ENCODE measurements at regions not wholly inside any gene's neighbourhood (a gene's known extent, or its start where the extent isn't known, plus 50 kb on each side); places are given as distances from the start of the nearest gene placed in this dataset.
"Not testable (repeated sequence)": the region's sequence is repeated elsewhere in the genome, so short reads cannot be mapped to it uniquely, and the experiment has no call there.

DNA sequence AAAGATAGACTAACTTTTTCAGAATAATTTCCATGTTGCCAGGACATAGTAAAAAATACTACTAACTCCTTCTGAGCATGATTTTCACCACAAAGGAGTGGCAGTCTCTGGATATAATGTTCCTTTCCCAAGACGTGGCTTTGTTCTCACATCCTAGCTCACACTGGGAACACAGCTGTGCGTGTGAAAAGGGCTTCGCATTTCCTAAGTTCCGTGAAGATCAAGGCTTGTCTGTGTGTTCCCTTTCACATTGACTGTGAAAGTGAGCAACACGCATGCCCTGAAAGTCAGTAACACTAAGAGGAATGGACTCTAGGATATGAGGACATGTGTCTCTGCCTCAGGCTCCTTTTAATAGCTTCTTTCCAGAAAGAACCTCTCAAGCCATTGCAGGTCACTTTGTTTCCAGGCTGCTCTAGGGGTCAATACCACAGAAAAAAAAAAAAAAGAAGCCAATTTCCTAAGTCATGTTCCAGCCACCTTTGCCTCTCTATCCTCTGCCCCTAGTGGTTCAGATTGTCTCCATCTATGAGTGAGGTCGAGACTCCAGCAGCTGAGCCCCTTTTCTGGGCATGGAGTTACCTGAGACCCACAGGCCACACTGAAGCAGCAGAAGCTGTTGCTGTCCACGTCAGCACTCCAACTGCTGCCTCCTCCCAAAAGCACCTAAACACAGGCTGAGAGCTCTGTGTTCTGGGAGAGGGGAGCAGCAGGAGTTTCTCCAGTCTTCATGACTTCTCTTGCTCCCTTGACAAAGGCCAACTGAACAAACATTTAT, 355.9 kb downstream of the RSL24D1 start:
- FAIRE-seq: no peak

DNA sequence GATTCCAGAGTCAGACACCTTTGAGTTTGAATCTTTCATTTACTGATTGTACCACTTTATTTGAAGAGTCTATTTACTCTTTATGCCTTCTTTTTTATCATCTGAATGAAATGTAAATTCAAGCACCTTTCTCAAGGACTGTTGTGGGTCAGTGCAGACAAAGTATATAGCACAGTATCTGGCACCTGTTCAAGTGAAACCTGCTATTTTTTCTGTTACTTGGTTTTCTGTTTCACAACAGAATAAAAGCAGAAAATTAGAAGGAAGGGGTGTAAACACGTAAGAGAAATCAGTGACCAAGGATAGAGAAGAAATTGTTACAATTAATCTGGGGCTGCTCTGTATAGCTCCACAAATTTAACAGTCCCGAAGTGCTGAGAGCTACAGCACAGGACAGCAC, 357.4 kb downstream of the RSL24D1 start:
- no peak for FAIRE-seq

DNA sequence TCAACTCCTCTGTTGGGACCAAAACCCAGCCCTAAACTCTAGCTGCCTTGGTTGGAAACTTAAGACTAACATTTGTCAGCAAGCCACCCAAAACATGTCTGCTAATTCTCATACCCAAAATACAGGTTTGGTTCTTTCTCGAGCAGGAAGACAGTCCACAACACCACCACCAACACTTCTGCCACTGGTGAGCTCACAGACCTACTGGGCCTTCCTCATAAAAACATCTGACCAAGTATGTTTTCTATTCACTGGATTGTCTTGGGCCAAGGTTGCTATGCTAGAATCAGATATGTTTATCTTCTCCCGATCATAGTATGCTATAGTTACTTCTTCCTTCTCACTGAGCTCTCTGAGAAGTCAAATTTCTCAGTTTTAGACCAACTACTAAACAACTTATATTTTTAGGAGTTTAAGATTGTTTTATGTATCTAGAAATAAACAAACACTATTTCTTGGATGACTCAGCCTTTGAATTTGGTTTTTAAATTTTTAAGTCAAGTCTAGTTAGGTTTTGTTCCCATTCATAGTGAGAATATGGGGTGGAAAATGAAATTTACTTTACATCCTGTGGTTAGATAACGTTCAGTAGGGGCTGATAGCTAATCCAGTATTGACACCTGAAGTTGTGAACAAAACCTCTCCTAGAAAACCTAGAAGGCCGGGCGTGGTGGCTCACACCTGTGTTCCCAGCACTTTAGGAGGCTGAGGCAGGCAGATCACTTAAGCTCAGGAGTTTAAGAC, 360.5 kb downstream of the RSL24D1 start:
- no peak for FAIRE-seq

DNA sequence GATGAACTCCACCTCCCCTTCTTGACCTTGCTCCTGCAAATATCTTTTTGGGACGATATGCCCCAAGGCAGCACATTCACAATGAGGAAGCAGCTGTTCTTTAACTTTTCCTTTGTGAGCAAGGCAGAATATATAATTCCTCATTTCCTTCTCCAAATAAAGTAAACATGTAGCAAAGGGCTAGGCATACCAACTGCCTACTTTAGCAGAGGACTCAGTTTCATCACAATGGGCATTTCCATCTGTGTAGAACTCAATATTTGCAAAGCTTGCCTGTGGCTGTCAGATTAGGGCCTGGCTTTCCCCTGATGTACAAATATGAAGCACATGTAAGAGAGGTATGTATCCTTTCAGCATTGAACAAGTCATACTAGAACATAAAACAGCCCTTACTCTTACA, 366.9 kb downstream of the RSL24D1 start:
- no peak for FAIRE-seq

DNA sequence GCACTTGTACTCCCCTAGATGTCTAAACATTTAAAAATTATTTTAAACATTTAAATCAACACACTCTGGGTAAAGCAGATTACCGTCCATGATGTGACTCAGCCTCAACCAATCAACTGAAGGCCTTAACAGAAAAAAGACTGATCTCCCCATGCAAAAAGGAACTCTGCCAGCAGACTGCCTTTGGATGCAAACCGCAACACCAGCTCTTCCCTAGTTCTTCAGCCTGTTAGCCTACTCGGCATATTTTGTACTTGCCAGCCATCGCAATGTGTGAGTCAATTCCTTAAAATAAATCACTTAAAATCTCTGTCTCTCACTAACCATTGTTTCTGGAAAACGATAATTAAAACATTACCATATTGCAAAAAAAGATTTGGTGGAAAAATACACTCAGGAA, 375.9 kb downstream of the RSL24D1 start:
- FAIRE-seq: no peak

DNA sequence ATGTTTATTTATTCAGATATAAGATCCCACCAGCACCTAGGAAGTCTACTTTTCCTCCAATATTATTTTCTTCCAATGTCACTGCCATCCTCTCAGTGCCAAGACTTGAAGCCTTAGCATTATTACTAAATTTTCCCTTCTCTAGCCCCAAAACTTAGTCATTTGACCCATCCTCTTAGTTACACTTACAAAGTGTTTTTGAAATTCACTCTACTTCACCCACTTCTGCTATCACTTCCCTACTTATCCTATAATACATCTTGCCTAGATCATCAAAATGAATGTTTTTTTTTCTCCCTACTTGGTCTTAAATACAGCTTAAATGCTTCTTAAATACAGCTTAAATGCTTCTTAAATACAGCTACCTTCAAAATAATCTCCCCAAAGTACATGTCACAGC, 376.6 kb downstream of the RSL24D1 start:
- FAIRE-seq: no peak

DNA sequence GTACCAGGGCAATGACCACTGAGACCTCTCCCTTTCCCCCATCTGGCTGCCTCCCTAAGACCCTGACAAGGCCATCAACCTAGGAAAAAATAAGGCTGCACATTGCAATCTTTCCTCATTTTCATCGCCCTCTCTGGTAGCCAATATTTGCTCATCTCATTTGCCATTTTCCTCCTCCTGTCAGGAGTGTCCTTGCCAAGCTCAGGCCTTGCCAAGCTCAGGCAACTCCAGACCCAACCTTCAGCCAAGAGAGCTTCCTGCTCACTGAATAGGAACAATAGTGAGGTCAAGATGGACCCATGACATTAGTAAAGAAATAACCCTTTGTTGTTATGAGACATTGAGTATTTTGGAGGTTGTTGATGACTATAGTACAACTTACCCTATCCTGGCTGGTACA, 380.3 kb downstream of the RSL24D1 start:
- FAIRE-seq: no peak

DNA sequence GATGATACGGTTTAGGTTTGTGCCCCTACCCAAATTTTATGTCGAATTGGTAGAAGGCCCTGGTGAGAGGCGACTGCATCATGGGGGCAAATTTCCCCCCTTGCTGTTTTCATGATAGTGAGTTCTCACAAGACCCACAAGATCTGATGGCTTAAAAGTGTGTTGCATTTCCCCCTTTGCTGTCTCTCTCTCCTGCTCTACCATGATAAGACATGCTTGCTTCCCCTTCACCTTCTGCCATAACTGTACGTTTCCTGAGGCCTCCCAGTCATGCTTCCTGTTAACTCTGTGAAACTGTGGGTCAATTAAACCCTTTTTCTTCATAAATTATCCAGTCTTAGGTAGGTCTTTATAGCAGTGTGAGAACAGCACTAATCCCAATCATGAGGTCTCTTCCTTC, 381.2 kb downstream of the RSL24D1 start:
- no peak for FAIRE-seq

DNA sequence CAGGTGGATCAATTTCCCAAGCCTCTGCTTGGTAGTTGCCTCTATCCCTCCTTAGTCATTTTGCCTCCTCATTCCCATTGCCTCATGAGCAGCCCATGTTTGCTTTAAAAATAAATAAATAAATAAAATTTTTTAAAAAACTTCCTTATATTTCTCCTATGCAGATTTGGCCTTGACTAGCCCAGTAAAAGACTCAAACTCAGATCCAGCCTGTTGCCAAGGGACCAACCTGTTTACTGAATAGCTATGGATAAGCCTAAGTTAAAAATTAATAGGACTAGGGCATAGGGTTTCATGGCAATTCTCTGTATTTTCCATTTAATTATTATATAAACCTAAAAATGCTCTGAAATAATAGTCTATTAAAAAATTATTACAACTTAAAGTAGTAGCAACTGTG, 384.4 kb downstream of the RSL24D1 start:
- no peak for FAIRE-seq

DNA sequence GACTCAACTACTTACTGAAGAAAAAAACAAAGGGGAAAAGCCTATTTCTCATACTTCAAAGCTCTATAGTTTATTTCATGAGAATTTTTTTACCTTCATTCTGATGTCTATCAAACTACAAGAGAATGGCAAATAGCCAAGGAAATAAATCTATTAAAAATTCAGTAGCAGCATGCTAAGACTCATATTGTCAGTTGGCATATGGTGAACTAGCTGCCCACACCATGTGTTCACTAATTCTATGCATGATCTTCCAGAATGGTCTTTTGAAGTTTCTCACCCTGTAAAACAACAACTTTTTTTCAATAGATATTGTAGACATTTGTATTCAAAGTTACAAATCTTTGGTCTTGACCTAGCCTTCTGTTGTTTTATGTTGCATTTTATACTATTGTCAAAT, 386.2 kb downstream of the RSL24D1 start:
- no peak for FAIRE-seq

DNA sequence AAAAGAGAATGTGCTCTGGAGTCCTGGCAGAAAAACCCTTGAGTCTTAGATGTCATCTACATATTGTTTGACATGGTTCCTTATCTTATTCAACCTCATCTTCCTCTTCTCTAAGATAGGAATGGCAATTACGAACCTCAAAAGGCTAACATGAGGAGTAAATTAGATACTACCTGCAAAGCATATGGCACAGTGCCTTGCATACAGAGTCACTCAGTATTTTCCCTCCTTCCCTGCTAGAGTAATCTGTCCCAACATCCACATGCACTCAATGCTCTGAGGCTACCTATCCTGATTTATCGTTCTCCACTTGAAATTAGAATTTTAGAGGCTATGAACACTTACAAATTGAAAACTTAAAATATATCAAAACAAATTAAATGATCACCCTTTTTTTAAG, 386.7 kb downstream of the RSL24D1 start:
- no peak for FAIRE-seq

DNA sequence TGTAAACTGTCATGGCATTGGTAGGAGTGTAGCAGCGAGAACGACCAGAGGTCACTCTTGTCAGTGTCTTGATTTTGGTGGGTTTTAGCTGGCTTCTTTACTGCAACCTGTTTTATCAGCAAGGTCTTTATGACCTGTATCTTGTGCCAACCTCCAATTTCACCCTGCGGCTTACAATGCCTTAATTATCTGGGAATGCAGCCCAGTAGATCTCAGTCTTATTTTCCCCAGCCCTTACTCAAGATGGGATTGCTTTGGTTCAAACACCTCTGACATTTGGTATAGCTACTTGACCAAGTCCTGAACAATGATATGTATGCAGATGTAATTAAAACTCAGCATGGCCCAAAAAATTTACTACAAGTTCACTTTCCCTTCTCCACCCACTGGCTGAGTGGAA, 388.4 kb downstream of the RSL24D1 start:
- no peak for FAIRE-seq

DNA sequence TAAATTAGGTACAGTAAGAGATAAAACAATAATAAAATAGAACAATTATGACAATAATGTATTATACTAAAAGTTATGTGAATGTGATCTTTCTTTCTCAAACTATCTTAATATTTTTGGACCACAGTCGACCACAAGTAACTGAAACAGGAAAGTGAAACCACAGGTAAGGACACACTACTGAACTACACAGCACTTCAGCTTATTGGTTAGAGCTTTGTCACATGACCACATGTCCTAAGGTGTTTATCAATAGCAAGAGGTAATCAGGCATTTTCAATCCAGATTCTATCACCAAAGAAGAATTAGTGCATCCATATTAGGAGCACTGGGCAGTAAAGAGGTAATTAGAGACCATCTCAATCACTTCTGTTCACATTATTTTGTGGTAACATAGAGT, 392.8 kb downstream of the RSL24D1 start:
- no peak for FAIRE-seq

DNA sequence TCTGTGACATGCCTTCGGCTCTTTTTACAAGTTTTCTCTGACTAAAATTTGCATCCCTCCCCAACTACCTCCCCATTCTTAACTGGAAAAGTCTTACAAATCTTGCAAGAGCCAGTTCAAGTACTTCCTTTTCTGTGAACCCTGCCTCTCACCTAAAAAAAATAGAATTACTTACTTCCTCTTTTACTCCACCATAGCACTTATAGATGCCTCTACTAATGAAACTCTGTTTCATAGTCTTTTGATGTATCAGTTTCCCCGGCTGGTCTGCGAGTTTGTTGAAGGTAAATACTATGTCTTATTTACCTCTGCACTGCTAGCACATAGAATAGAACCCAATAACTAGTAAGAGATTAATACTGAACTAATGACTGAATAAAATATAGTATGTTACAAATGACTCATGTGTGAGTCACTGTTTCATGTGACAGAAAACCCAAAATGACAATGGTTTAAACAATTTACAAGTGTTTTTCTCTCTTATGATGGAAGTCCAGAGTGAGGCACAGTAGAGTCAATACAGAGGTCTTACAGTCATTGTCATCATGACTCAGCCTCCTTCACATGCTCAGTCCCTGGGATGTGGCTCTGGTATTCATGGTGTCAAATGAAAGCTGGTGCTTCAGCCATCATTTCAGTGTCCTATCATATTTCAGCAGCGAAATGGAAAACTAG, 393.5 kb downstream of the RSL24D1 start:
- FAIRE-seq: no peak

DNA sequence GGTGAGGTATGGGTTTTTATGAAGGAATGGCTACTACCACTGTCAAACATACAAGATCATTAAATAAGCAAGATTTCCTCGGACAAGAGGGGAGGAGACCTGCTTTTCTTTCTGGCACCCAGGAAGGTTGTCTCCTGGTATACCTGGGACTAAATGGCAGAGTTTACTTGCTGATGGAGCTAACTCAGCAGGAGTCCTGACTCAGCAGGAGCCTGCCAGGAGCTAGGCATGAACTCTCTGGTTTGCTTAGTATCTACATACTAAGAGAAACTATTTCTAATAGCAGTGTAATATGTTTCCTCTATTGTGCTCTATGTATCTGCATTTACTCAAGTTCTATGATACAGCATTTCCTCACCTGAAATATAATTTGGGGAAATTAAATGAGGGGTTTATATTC, 404.2 kb downstream of the RSL24D1 start:
- no peak for FAIRE-seq

DNA sequence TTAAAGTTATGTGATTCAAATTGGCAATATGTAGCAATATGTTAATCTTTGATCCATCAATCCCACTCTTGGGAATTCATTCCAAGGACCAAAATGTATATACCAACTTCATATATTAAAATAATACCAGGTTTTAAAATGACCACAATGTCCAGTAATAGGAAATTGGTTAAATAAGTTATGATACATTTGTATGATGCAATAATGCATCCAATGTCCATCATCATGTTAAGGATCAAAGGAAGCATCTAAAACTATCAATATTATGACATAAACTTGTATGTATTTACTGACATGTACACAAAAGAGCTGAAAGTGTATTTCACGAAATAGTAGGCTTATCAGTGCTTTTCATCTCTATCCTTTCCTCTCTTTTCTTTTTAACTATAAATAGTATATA, 406.0 kb downstream of the RSL24D1 start:
- no peak for FAIRE-seq

DNA sequence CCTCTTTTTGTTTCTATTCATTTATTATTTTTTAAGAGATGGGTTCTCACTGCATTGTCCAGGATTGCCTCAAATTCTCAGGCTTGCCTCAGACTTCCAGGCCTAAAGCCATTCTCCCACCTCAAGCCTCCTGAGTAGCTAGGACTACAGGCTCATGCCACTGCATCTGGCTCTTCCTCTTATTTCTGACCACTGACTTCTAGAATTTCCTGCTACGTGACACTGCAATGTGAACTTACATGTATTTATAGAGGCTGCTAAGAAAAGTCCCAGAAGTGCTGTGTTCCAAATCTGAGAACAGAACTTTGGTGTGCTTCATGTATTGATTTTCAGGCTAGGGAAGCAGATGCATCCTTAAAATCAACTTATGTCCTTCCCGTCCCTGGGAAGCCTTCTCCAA, 407.4 kb downstream of the RSL24D1 start:
- FAIRE-seq: no peak

DNA sequence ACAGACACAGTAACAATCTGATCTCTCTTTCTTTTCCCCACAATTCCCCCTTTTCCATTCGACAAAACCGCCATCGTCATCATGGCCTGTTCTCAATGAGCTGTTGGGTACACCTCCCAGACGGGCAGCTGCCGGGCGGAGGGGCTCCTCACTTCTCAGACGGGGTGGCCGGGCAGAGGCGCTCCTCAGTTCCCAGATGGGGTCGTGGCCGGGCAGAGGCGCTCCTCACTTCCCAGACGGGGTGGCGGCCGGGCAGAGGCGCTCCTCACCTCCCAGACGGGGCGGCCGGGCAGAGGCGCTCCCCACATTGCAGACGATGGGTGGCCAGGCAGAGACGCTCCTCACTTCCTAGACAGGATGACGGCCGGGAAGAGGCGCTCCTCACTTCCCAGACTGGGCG, 415.5 kb downstream of the RSL24D1 start:
- FAIRE-seq: not testable (repeated sequence)

DNA sequence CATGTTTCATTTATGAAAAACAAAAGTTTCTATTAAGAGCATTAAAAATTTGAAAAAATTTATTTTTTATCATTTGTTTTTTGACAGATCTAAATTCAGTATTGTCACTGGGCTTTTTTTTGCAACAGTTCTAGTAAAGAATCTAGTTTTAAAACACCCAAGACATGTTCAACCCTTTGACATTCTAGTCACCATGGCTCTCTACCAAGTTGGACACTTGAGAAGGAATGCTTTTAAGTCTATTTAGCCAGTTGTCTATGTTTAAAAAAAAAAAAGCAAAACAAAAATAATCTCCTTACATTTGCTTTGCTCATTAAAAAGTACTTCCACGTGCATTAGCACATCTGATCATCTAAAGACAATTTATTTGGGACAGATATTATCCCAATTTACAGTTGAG, 417.5 kb downstream of the RSL24D1 start:
- FAIRE-seq: no peak

DNA sequence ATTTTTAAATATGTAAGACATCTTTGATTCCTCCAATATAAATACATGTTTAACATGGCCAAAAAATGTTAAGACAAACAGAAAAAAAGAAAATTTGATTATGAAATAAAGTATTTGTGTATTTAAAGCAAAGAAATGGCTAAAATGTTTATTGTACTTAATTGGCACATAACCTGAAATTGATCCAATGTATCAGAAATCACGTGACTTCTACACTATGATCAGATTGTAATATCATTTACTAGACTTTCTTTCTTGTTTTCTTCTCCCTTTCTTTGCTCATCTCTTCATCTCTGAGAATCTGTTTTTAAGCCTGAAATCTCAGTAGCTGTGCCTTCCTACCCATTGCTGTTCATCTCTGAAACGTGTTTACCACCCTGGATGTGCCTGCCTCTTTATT, 420.3 kb downstream of the RSL24D1 start:
- no peak for FAIRE-seq

DNA sequence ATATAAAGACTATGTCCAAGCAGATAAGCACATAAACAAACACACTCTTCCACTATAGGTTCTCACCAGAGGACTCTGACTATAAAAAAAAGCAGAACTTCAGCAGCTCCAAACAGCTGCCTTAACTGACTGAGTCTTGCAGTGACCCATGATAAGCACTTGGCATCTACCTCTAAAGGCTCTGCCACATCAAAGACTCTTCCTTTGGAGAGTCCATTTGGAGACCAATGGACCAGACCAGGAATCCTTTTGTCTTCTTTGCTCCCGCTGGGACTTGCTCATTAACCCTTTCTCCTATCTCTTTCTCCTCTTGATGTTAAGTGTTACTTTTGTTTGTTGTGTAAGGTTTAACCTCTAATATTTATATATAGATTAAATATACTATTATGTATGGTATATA, 424.1 kb downstream of the RSL24D1 start:
- FAIRE-seq: no peak

DNA sequence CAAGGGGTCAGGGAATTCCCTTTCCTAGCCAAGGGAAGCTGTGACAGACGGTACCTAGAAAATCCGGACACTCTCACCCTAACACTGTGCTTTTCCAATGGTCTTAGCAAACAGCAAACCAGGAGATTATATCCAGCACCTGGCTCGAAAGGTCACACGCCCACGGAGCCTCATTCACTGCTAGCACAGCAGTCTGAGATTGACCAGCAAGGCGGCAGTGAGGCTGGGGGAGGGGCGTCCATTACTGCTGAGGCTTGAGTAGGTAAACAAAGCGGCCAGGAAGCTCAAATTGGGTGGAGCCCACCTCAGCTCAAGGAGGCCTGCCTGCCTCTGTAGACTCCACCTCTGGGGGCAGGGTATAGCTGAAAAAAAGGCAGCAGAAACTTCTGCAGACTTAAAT, 447.3 kb downstream of the RSL24D1 start:
- FAIRE-seq: not testable (repeated sequence)

DNA sequence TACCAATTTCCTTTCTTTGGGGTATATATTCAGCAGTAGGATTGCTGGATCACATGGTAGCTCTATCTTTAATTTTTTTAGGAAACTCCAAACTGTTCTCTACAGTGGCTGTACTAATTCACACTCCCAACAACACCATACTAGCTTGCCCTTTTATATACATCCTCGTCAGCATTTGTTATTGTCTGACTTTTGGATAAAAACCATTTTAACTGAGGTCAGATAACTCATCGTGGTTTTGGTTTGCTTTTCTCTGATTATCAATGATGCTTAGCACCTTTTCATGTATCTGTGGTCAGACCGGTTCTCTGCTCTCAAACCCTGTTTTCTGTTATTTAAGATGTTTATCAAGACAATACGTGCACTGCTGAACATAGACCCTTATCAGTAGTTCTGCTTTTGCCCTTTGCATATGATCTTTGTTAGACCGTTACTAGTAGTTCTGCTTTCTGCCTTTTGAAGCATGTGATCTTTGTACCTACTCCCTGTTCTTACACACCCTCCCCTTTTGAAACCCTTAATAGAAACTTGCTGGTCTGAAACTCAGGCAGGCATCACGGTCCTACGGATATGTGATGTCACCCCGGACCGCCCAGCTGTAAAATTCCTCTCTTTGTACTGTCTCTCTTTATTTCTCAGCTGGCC, 474.3 kb downstream of the RSL24D1 start:
- FAIRE-seq: no peak
